Right lung (tissue), 2 donors: ENCODE measurements at regions not wholly inside any gene's neighbourhood (a gene's known extent, or its start where the extent isn't known, plus 50 kb on each side); places are given as distances from the start of the nearest gene placed in this dataset.

Source experiments
- DNase-seq, 2 donors: peaks; one replicate each; pipeline ENCODE4 v3.0.0-alpha.2; 2013

DNA sequence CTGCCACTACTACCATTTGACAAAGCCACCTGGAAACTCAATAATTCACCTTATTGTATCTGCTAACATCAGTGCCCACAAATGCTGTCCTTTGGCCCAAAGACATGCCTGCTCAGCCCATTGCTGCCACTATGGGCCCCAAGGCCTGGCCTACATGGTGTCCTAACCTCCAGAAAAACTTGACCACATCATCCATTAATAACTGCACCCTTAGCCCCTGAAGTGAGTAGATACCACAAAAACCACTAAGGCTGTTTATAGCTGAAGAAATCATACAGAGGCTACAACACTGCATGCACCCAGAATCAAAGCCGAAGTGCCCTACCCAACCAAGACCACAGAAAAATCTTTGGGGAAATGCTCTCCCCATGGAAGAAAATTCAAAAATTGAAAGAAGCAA lies 932.8 kb upstream of the SLITRK6 start:
- no peak for DNase-seq

DNA sequence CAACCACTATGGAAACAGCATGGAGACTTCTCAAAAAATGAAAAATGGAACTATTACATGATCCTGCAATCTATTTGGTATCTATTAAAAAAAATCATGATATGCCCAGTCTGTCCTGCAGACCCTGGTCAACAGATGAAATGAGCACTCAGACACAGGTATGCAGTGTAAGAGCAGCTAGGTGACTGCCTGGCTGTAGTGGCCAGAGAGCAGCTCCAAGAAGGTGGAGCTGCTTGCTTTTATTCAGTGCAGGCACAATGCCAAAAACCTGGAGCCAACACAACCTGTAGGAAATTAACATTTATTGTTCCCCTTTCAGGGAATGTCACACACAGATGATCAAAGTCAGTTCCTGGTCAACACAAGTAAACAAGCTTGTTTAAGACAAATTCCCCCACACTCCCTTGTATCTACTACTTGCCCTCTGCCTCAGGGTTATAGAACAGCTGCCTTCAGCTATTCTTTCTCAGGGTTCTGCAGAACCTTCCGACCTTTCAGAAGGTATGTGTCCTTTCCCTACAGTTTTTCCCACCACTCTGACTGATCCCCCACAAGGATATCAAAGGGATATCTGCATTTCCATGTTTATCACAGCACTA lies 933.7 kb upstream of the SLITRK5 start:
- DNase-seq: no peak

DNA sequence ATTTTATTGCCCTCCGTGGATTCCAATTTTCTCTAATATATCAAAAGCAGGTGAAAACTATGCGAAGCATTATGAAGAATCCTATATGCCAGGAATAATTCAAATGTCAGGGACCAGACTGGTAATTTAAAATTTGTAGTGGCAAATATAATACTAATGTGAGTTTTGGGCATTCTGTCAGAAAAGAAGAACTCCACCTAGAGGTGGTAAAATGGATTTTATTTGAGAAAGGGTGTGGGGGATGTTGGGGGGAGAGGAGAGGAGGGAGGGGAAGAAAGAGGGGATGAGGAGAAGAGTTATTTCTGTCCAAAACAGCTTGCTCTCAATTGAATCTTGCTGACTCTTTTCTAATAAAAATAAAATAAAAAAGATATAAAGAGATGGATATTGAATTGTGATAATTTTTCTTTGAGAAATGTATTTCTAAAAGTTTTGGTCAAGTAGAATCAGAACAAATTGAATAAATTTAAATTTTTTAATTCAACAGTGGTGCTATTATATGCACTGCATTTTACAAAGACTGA lies 929.3 kb upstream of the SLITRK5 start:
- DNase-seq: no peak

DNA sequence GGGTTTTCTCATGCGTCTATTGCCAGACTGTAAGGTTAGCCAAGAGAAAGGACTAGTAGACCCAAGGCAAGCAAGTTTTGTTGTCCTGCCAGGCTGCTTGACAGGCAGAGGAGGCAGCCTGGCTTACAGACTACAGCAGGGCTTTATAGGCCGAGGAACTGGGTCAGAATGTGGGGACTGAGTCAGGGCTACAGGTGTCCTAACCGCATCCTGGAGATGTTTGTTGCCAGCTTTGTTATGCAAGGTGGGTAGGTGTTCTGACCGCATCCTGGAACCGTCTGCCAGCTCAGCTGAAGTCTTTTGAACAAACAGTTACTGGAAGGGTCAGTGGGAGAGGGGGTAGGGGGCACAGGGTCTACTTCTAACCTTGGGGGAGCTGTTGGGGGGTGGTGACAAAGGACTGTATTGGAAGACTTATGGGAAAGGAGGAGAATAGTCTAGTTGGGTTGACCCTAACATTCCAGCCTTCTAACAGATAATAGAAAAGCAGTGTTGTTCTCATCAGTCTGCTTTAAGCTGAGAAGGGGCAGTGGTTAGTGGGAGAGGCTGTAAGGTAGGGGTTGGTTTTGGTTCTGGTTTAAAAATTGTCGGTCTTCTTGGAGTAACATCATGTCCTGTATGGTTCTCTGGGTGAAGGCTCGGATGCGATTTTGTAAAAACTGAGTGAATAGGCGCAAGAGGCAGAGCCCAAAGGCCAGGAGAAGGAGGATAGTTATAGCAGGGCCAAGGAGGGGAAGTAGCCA lies 913.8 kb upstream of the SLITRK5 start:
- DNase-seq: no peak

DNA sequence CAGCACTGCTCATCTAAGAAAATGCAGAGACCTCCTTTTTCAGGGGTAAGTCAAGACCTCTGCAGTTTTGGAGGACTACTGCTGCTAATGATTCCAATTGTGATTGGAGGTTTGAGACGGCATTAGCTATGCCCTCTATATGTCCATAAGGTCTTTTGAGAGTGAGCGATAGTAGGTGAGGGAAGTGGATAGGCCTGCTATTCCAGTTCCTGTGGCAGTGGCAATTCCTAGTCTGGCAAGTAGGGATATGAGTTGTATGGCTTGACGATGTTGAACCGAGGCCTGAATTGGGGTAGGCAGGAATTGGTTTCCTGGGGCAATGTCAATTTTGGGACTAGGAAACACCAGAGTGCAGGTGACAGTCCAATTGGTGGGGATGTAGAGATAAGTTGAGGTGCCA lies 913.1 kb upstream of the SLITRK5 start:
- no peak for DNase-seq

DNA sequence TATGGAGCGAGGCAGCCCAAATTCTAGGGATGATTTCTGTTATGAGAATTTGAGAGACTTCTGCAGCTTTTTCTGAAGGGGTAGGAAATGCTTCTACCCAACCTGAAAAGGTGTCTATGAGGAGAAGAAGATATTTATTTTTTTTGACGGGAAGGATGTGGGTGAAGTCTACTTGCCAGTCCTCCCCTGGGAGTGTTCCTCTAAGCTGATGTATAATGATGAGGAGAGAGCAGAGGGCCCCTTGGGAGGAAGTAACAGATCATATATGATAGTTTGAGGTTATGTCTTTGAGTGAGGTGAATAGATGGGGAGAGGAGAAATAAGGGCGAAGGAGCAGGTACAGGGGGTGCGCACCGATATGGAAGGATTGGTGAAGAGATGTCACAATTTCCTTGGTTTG lies 910.6 kb upstream of the SLITRK5 start:
- no peak for DNase-seq

DNA sequence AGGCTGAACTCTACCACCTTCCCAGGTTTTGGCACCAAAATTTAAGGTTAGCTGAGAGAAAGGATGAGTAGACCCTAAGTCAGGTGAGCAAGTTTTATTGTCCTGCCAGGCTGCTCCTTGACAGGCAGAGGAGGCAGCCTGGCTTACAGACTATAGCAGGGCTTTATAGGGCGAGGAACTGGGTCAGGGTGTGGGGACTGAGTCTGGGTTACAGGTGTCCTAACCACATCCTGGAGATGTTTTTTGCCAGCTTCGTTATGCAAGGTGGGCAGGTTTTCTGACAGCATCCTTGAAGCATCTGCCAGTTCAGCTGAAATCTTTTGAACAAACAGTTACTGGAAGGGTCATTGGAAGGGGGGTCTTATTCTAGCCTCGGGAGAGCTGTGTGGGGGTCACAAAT lies 905.7 kb upstream of the SLITRK5 start:
- DNase-seq: no peak

DNA sequence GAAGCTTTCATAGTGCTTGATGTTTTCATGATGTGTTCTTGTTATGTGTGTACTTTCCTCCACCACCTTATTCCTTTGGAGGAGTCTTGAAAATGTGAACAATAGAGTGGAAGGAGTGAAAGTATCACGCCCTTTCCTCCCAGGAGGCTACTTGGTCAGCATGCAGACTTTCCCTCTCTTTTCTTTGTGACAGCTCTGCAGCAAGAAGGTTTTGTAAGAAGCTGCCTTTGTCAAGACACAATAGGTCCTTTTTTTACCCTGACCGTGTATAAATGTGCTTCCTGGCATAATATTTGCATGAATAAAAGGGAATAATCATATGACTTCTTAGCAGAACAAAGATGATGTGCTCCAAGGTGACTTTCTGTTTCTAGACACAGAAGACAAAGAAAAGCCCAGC lies 882.6 kb upstream of the SLITRK5 start:
- DNase-seq: no peak

DNA sequence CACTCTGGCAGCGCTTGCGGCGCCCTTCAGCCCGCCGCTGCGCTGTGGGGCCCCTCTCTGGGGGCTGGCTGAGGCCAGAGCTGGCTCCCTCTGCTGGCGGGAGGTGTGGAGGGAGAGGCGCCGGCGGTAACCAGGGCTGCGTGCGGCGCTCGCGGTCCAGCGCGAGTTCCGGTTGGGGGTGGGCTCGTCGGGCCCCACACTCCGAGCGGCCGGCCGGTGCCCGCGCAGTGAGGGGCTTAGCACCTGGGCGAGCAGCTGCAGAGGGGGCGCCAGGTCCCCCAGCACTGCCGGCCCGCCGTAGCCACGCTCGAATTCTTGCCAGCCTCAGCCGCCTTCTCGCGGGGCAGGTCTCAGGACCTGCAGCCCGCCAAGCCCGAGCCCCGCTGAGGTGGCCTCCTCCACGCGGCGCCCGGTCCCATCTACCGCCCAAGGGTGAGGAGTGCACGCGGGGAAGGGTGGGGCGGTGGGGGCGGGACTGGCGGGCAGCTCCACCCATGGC lies 879.0 kb upstream of the SLITRK5 start:
- DNase-seq: no peak

DNA sequence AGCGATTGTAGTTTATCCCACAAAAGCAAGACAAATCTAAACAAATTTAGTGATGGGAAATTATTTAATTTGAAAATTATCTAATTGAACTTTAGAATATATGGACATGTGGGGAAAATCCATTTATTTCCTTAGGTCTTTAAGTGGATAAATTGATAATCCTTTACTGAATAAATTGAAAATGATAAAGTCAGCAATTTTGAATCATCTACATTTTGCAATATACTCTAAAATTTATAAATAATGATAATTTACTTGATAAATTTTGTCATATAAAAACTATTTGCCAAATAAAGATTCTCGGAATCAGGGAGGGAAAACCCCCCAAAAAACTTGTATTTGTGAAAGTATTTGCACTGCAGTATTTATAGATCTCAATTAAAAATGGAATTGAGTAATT lies 875.3 kb upstream of the SLITRK5 start:
- DNase-seq: no peak

DNA sequence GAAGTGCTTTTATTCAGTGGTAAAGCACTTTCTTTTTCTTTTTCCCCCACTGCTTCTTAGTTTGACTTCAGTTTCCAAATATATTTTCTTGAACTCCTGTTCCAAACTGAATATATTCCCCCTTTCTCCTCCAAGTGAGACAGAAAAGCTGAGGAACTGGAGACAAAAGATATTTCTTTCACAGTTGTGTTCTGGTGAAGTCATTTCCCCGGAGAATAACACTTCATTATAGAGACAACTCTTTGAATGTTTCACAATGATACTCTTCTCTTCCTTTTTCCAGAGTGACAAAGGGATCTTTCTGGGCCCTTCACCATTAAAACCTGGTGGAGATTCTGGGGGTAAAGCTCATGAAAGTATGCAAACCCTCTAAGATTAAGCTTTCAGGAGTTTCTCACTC lies 860.8 kb upstream of the SLITRK5 start:
- DNase-seq: no peak

DNA sequence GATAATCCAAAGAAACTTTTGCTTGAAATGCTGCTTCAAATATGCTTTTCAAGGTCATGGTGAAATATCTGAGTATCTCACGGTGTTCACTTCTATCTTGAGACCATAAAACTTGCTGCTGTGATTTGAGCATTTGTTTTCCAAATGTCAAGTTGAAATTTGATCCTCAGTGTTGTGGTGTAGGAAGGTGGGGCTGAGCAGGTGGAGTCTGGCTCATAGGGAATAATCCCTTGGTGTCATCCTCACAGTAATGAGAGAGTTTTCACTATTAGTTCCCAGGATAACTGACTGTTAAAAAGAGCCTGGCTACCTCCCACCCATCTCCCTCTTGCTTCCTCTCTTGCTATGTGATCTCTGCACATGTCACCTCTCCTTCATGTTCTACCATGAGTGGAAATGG lies 858.0 kb upstream of the SLITRK5 start:
- no peak for DNase-seq

DNA sequence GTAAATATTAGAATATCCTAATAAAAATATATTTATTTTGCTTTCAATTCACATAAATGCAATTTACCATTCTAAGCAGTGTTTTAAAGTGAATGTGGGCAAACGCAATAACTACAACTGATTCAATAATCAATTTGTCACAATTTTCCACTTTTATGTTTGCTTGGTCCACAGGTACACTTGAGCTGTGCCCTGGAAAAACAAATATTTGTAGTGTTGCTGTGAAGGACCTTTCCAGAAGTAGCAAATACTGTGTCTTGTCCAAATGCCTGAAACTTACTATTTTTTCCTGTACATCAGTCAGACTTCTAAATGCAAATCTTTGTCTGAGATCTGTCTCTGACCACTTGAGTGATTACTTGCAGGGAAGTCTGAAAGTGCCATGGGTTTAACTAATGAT lies 845.8 kb upstream of the SLITRK5 start:
- no peak for DNase-seq

DNA sequence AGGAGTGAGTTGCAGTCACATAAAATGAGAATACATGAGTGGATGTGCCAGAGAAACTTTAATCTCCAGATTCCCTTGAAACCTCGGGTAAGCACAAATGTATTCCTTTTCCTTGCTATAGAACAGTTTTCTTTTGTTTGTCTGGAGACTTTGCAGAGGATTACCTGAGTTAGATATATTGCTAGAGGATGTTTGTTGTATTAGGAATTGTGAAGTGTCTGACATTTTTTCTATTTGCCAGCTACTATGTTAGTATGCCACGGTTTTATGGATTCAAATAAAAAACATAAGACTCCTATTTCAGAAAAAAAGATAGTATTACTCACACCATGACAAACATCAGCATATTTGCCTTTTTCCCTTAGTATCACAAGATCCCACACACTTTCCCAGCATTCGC lies 844.9 kb upstream of the SLITRK5 start:
- no peak for DNase-seq

DNA sequence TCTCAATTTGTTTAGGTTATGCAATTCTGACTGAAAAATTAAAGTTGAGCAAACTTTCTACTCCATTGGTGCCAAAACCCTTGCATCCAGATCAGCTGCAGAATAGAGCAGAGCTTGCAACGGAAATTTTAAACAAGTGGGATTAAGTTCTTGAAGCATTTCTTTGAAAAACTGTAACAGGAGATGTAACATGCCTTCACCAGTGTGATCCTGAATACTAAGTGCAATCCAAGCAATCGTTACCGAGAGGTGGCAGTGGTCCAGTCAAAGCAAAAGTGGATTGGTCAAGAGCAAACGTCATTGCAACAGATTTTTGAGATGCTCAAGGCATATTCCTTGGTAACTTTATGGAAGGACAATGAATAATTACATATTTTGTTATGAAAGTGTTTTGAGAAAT lies 841.1 kb upstream of the SLITRK5 start:
- DNase-seq: no peak

DNA sequence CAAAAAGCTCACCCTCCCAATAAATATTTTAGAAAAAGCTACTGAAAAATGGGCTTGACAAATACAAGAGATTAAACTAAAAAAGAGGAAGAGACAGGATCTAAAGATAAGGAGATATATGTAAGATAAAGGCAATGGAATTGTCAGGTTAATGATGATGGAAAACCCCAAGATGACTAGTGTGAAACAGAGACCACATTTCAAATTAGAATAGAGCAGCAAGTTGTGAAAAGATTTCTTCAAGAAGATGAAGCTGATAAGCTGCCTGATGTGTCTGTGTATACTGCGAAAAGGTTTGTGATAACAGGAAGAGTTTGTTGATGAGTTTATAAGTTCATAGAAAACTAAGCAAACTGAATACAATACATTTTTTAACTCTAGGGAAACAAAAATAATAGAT lies 840.1 kb upstream of the SLITRK5 start:
- no peak for DNase-seq

DNA sequence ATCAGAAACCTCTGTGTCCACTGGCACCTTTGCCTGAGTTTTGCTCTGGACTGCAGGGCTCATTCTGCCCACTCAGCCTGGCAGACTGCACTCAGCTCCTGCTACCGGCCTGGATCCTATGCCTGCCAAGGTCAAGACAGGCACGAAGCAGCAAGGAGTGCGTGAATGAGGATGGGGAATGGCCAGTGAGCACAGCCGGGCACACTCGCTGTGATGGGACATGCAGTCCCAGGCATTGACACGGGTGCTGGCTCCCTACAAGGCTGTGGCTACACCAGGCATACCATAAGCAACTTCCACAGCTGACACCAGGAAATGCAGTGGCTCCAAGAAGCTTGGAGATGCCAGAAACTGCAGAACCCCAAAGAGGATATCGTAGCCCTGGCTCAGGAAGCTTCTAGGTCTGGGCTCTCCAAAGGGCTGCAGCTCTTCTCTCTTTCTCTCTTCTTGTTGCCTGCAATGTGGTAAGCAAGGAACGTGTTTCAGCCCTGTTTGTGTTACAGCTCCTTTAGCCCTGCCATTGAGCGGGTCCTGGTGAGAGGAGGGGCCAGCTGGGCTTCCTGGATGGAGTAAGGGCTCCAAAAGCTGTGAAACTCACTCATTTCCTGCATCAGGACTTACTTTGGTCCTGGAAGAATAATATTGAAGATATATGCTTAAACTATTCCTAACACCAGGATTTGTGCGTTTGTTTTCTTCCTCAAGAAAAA lies 832.6 kb upstream of the SLITRK5 start:
- DNase-seq: no peak

DNA sequence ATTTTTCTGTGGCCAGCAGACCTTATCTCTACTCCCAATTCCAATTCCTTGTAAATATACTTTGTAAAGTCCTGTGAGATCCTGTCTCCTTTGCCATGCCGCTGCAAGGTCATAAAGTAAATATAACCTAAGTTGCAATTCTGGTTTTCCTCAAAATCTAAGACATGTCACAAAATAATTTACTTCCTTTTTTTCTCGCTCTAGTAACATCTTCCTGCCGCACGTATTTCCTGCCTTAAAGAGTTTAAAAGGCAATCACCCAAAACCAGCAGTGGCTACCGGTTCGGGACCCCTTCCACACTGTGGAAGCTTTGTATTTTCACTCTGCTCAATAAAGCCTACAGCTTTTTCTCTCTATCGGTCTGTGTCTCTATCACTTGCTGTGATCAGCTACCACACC lies 832.0 kb upstream of the SLITRK5 start:
- no peak for DNase-seq

DNA sequence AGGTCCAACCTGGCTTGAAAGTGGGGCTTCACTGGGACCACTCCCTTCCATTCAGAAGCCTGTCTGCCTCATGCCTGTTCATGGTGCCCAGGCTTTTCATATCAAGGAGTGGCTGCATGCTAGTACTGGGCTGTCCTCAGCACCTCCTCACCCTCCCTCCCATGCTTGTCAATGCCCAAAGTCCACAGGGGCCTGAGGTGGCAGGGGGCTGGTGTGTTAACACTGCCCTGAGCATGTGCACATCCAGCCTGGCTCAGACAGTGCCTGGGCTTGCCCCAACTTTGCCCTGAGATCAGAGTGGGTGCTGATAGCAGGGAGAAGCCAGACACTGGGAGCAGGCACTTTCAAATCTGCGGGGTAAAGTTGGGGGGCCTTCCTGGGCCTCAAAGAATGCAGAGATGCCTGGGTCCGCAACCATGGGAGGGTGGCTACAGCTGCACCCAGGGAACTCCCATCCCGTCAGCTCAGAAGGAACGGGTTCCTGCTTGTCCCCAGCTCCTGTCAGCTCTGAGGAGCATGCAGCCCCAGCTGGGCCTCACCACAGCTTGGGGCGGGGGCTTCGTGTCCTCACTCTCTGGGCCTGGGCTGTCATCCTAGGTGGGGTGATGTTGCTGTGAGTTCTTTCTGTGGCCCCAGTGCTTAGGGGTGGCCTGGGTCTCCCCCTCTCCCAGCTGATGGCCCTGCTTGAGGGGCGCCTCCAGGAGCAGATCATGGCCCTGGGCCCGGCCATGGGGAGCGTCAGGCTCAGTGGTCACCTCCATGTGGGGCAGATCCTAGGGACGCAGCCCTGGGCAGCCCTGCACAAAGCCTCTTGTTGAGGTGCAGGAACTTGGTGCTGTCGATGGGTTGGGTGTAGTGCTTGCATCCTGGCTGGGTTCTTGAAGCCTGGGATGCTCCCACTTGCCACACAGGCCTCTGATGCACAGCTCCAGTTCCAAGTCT lies 830.6 kb upstream of the SLITRK5 start:
- DNase-seq: no peak

DNA sequence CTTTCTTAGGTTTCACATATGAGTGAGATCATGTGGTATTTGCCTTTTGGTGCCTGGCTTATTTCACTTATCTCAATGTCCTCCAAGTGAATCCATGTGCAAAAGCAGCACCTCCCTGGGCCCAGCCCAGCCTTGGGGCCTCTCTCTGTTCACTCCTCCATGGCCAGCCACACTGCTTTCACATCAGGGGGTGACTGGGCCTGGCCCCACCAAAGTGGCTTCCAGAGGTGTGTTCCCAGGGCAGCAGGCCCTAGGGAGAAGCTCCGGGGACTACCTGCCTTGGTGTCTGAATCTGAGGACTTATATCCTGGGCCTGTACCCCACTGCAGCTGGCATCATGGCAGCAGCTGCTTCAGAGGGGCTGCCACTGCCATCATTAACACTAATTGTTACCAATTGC lies 829.9 kb upstream of the SLITRK5 start:
- no peak for DNase-seq

DNA sequence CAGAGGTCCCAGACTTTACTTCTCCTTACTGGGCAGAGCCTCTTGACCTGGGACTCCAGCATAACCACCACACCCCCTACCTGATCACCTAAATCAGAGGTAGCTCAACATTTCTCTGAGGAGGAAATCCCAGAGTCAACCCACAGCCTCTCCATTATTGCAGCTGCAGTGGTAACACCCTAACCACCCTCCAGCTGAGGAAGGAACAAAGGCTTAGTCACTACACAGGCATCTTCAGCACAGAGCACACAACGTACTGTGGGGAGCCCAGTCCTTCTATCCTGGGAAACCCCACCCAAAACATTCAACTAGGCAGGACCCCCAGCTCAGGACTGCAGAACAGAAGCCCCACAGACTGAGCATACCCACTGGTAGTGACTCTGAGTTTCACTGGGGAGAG lies 824.7 kb upstream of the SLITRK5 start:
- DNase-seq: no peak

DNA sequence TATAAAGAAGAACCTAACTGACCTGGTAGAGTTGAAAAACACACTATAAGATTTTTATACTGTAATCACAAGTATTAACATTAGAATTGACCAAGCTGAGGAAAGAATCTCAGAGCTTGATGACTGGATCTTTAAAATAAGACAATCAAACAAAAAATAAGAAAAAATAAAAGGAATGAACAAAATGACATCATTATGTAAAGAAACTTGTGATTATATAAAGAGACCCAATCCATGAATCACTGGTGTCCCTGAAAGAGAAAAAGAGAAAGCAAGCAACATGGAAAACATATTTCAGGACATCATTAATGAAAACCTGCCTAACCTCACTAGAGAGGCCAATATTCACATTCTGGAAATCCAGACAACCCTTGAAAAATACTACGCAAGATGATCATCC lies 822.5 kb upstream of the SLITRK5 start:
- DNase-seq: no peak
